Osteocyte (in vitro differentiated cells): ENCODE measurements at regions not wholly inside any gene's neighbourhood (a gene's known extent, or its start where the extent isn't known, plus 50 kb on each side); places are given as distances from the start of the nearest gene placed in this dataset.
"Not testable (repeated sequence)": the region's sequence is repeated elsewhere in the genome, so short reads cannot be mapped to it uniquely, and the experiment has no call there.

Experiments
- DNase-seq: peaks from one replicate; pipeline ENCODE4 v3.0.0; 2021; ENCODE audit warnings: mixed read lengths; ENCODE audit not compliant: unreplicated experiment; ENCODE audit errors: extremely low spot score
- H3K27ac Mint-ChIP-seq: one replicate; pipeline ENCODE4 v1.8.0; 2021; ENCODE audit warnings: mild to moderate bottlenecking, mixed read lengths; ENCODE audit not compliant: unreplicated experiment
- H3K27me3 Mint-ChIP-seq: one replicate; pipeline ENCODE4 v1.8.0; 2021; ENCODE audit warnings: mixed read lengths; ENCODE audit not compliant: unreplicated experiment
- H3K36me3 Mint-ChIP-seq: one replicate; pipeline ENCODE4 v1.8.0; 2021; ENCODE audit warnings: mixed read lengths; ENCODE audit not compliant: unreplicated experiment
- H3K4me1 Mint-ChIP-seq: one replicate; pipeline ENCODE4 v1.8.0; 2021; ENCODE audit warnings: mixed read lengths; ENCODE audit not compliant: unreplicated experiment
- H3K4me3 Mint-ChIP-seq: one replicate; pipeline ENCODE4 v1.8.0; 2021; ENCODE audit warnings: mild to moderate bottlenecking, moderate library complexity, mixed read lengths; ENCODE audit not compliant: unreplicated experiment
- H3K9me3 Mint-ChIP-seq: one replicate; pipeline ENCODE4 v1.8.0; 2021; ENCODE audit warnings: mixed read lengths; ENCODE audit not compliant: unreplicated experiment
- CTCF ChIP-seq: fragments of 200-600 bp; sonication (generic); IDR thresholded peaks from 2 replicates; pipeline ENCODE4 v1.5.0; 2021; ENCODE audit warnings: antibody characterized with exemption, mild to moderate bottlenecking, moderate library complexity

GRCh38 chr6:27811451-27811772 is 100.8 kb downstream of the OR2B2 start:
- no peaks in the 10 kb centered on the region for H3K9me3 Mint-ChIP-seq
- H3K4me1 Mint-ChIP-seq = peaks cover 52% of the 10 kb centered on the region
- H3K4me3 Mint-ChIP-seq = peak overlapping the region; percentile 91
- no peak for DNase-seq
- TF ChIP-seq CTCF = no peak
- H3K36me3 Mint-ChIP-seq = no peaks in the 10 kb centered on the region
- H3K27ac Mint-ChIP-seq = peak overlapping the region; percentile 99
- H3K27me3 Mint-ChIP-seq = no peaks in the 10 kb centered on the region

GRCh38 chr6:27810768-27811450 is 101.3 kb downstream of the OR2B2 start:
- H3K36me3 Mint-ChIP-seq = no peaks in the 10 kb centered on the region
- H3K4me1 Mint-ChIP-seq = peaks cover 54% of the 10 kb centered on the region
- peak overlapping the region; percentile 99 for H3K27ac Mint-ChIP-seq
- H3K4me3 Mint-ChIP-seq = peak overlapping the region; percentile 91
- no peak for DNase-seq
- TF ChIP-seq CTCF = no peak
- no peaks in the 10 kb centered on the region for H3K27me3 Mint-ChIP-seq
- H3K9me3 Mint-ChIP-seq = no peaks in the 10 kb centered on the region

- peak; percentile 4 for TF ChIP-seq CTCF
- no peaks in the 10 kb centered on the region for H3K27me3 Mint-ChIP-seq
- peak overlapping the region; percentile 99 for H3K27ac Mint-ChIP-seq
- H3K4me1 Mint-ChIP-seq = peaks cover 52% of the 10 kb centered on the region
- no peaks in the 10 kb centered on the region for H3K36me3 Mint-ChIP-seq
- peak; percentile 88 for DNase-seq
- no peaks in the 10 kb centered on the region for H3K9me3 Mint-ChIP-seq
- H3K4me3 Mint-ChIP-seq = peak overlapping the region; percentile 91
Observed at GRCh38 chr6:27809939-27810767, 102.0 kb downstream of the OR2B2 start.

GRCh38 chr6:27809067-27809938 is 102.9 kb downstream of the OR2B2 start:
- Mint-ChIP-seq H3K4me3 (peak overlapping the region; percentile 91), H3K36me3 (no peaks in the 10 kb centered on the region), H3K27me3 (no peaks in the 10 kb centered on the region), H3K9me3 (no peaks in the 10 kb centered on the region), H3K27ac (peak overlapping the region; percentile 99), H3K4me1 (peaks cover 47% of the 10 kb centered on the region)
- no peak for TF ChIP-seq CTCF
- no peak for DNase-seq

- H3K27me3 Mint-ChIP-seq, DNase-seq, H3K9me3 Mint-ChIP-seq, H3K36me3 Mint-ChIP-seq: not testable (repeated sequence)
- Mint-ChIP-seq H3K4me3 (peak overlapping the region; percentile 91), H3K4me1 (peaks cover 40% of the 10 kb centered on the region), H3K27ac (peak overlapping the region; percentile 99)
Observed at GRCh38 chr6:27808242-27809066, 103.7 kb downstream of the OR2B2 start.

- not testable (repeated sequence) for H3K27me3 Mint-ChIP-seq, H3K36me3 Mint-ChIP-seq, H3K9me3 Mint-ChIP-seq
- Mint-ChIP-seq H3K4me1 (peaks cover 40% of the 10 kb centered on the region), H3K27ac (peak overlapping the region; percentile 99), H3K4me3 (peak overlapping the region; percentile 91)
- DNase-seq = peak; percentile 87
Observed at GRCh38 chr6:27807441-27808241, 104.6 kb downstream of the OR2B2 start.
